ENCODE measurements at regions not wholly inside any gene's neighbourhood (a gene's known extent, or its start where the extent isn't known, plus 50 kb on each side); places are given as distances from the start of the nearest gene placed in this dataset.

- POLR2A ChIA-PET (ENCODE audit: low non-redundant PET) = no interaction called here
- intact Hi-C loops (cut with micrococcal nuclease; ENCODE audit: unreplicated experiment) = no loop called here
Observed at GRCh38 chr4:107148904-107149303, 112.8 kb upstream of the DKK2 start.

GRCh38 chr4:107147873-107148272 is 111.8 kb upstream of the DKK2 start:
- Histone ChIP-seq H3K36me3 (ENCODE audit: insufficient read depth, low read length, poor library complexity, severe bottlenecking) (no peaks in the 10 kb centered on the region), H3K4me1 (ENCODE audit: insufficient read depth, low read length, poor library complexity, severe bottlenecking) (peaks cover 14% of the 10 kb centered on the region), H3K27ac (ENCODE audit: low read depth, low read length, poor library complexity, severe bottlenecking) (no peak overlapping the region), H3K9me3 (ENCODE audit: low read depth, low read length, poor library complexity, severe bottlenecking) (no peaks in the 10 kb centered on the region), H3K4me3 (ENCODE audit: low read depth, low read length, poor library complexity, severe bottlenecking) (no peak overlapping the region), H3K27me3 (replicated peaks; ENCODE audit: insufficient read depth, low read depth, low read length, poor library complexity) (no peaks in the 10 kb centered on the region)
- CTCF ChIA-PET = no interaction called here
- intact Hi-C loops (cut with micrococcal nuclease; ENCODE audit: unreplicated experiment) = no loop called here
- no TSS peak for BruUV-seq (replicated peaks)
- POLR2A ChIA-PET (ENCODE audit: low non-redundant PET) = no interaction called here
- TF ChIP-seq EZH2 (IDR thresholded peaks at IDR 0.05; ENCODE audit: borderline replicate concordance, low read depth, low read length, poor library complexity, severe bottlenecking) = no peak
- TF ChIP-seq CTCF (conservative IDR thresholded peaks at IDR 0.05; ENCODE audit: low read depth, low read length) = no peak
- DNase-seq (ENCODE audit: low spot score) = no peak

More at GRCh38 chr4:107148904-107149303, 112.8 kb upstream of the DKK2 start:
- Histone ChIP-seq H3K27me3 (replicated peaks; ENCODE audit: insufficient read depth, low read depth, low read length, poor library complexity) (no peaks in the 10 kb centered on the region), H3K9me3 (ENCODE audit: low read depth, low read length, poor library complexity, severe bottlenecking) (no peaks in the 10 kb centered on the region), H3K4me3 (ENCODE audit: low read depth, low read length, poor library complexity, severe bottlenecking) (no peak overlapping the region), H3K27ac (ENCODE audit: low read depth, low read length, poor library complexity, severe bottlenecking) (no peak overlapping the region), H3K36me3 (ENCODE audit: insufficient read depth, low read length, poor library complexity, severe bottlenecking) (no peaks in the 10 kb centered on the region), H3K4me1 (ENCODE audit: insufficient read depth, low read length, poor library complexity, severe bottlenecking) (peaks cover 24% of the 10 kb centered on the region)
- CTCF ChIA-PET = no interaction called here
- TF ChIP-seq CTCF (conservative IDR thresholded peaks at IDR 0.05; ENCODE audit: low read depth, low read length) = no peak
- TF ChIP-seq EZH2 (IDR thresholded peaks at IDR 0.05; ENCODE audit: borderline replicate concordance, low read depth, low read length, poor library complexity, severe bottlenecking) = no peak
- no peak for DNase-seq (ENCODE audit: low spot score)
- BruUV-seq (replicated peaks) = no TSS peak

GRCh38 chr4:107138433-107138832 is 102.3 kb upstream of the DKK2 start:
- intact Hi-C loops (cut with micrococcal nuclease; ENCODE audit: unreplicated experiment) = no loop called here

More at GRCh38 chr4:107138433-107138832, 102.3 kb upstream of the DKK2 start:
- ChIA-PET POLR2A (ENCODE audit: low non-redundant PET) (no interaction called here), CTCF (no interaction called here)
- BruUV-seq (replicated peaks) = no TSS peak
- no peak overlapping the region for H3K27ac ChIP-seq (ENCODE audit: low read depth, low read length, poor library complexity, severe bottlenecking)
- DNase-seq (ENCODE audit: low spot score) = no peak
- H3K36me3 ChIP-seq (ENCODE audit: insufficient read depth, low read length, poor library complexity, severe bottlenecking) = no peaks in the 10 kb centered on the region
- H3K4me3 ChIP-seq (ENCODE audit: low read depth, low read length, poor library complexity, severe bottlenecking) = no peak overlapping the region
- TF ChIP-seq CTCF (conservative IDR thresholded peaks at IDR 0.05; ENCODE audit: low read depth, low read length) (no peak), EZH2 (IDR thresholded peaks at IDR 0.05; ENCODE audit: borderline replicate concordance, low read depth, low read length, poor library complexity, severe bottlenecking) (no peak)
- no peaks in the 10 kb centered on the region for H3K4me1 ChIP-seq (ENCODE audit: insufficient read depth, low read length, poor library complexity, severe bottlenecking)
- no peaks in the 10 kb centered on the region for H3K9me3 ChIP-seq (ENCODE audit: low read depth, low read length, poor library complexity, severe bottlenecking)
- no peaks in the 10 kb centered on the region for H3K27me3 ChIP-seq (replicated peaks; ENCODE audit: insufficient read depth, low read depth, low read length, poor library complexity)

Measured in A673 (cell line).